SK-N-SH (cell line): ENCODE measurements at regions not wholly inside any gene's neighbourhood (a gene's known extent, or its start where the extent isn't known, plus 50 kb on each side); places are given as distances from the start of the nearest gene placed in this dataset.

ENCODE experiments used
- CTCF ChIA-PET: fragments of 300-600, 350-600 bp; formaldehyde crosslinking; extraction: SDS; loops from one replicate; lab custom pipeline; 2021; lab: Yijun Ruan, JAX
- POLR2A ChIA-PET: fragments of 350-600 bp; sonication (Branson Sonifier 250); formaldehyde crosslinking; extraction: SDS; loops from one replicate; lab custom pipeline; 2020; ENCODE audit warnings: antibody characterized with exemption, inconsistent platforms; lab: Yijun Ruan, JAX
- DNase-seq: peaks from one replicate; pipeline ENCODE4 v3.0.0; 2012
- H2AFZ ChIP-seq: fragments of 200-600 bp; sonication (generic); 2 replicates; pipeline ENCODE4 v1.8.1; 2016; ENCODE audit warnings: antibody characterized with exemption, mild to moderate bottlenecking, low read depth
- H3F3A ChIP-seq: fragments of 200-600 bp; sonication (generic); replicated peaks from 2 replicates; pipeline ENCODE3; 2016; ENCODE audit warnings: antibody characterized with exemption, mild to moderate bottlenecking; ENCODE audit not compliant: insufficient read depth
- H3K27ac ChIP-seq, 2 experiments: fragments of 200-500 bp in 1 of 2; fragments of 200-600 bp in 1 of 2; sonication (Bioruptor generic) in 1 of 2; sonication (generic), shearing (Covaris generic) in 1 of 2; 2 replicates each; pipeline versions ENCODE4 v1.5.1 to v1.6.1; 2014 to 2016; ENCODE audit warnings: low read depth in 2 of 2, inconsistent platforms in 1 of 2, low read length in 1 of 2, mild to moderate bottlenecking in 1 of 2, mixed read lengths in 1 of 2
- H3K27me3 ChIP-seq: fragments of 200-600 bp; sonication (generic), shearing (Covaris generic); 2 replicates; pipeline ENCODE4 v1.6.1; 2016; ENCODE audit warnings: mixed run types; ENCODE audit not compliant: insufficient read depth
- H3K36me3 ChIP-seq, 2 experiments: fragments of 200-500 bp in 1 of 2; fragments of 200-600 bp in 1 of 2; sonication (Bioruptor generic) in 1 of 2; sonication (generic) in 1 of 2; replicated peaks in 1 of 2; 2 replicates each; pipeline versions ENCODE3 to v1.5.1; 2014 to 2016; ENCODE audit warnings: low read length in 1 of 2, mild to moderate bottlenecking in 1 of 2; ENCODE audit not compliant: insufficient read depth in 2 of 2, control insufficient read depth in 1 of 2
- H3K4me1 ChIP-seq, 2 experiments: fragments of 200-500 bp in 1 of 2; fragments of 200-600 bp in 1 of 2; sonication (Bioruptor generic) in 1 of 2; sonication (generic), shearing (Covaris generic) in 1 of 2; 2 replicates each; pipeline versions ENCODE4 v1.5.1 to v1.6.1; 2014 to 2016; ENCODE audit warnings: low read depth in 1 of 2, low read length in 1 of 2, mixed run types in 1 of 2; ENCODE audit not compliant: insufficient read depth in 2 of 2, control insufficient read depth in 1 of 2
- H3K4me2 ChIP-seq: fragments of 200-600 bp; sonication (generic), shearing (Covaris generic); 2 replicates; pipeline ENCODE4 v1.6.1; 2017; ENCODE audit warnings: mixed run types
- H3K4me3 ChIP-seq, 2 experiments: fragments of 200-500 bp in 1 of 2; fragments of 200-600 bp in 1 of 2; sonication (Bioruptor generic) in 1 of 2; sonication (generic), shearing (Covaris generic) in 1 of 2; 2 replicates each; pipeline versions ENCODE4 v1.5.1 to v1.8.1; 2014 to 2016; ENCODE audit warnings: low read depth in 2 of 2, inconsistent platforms in 1 of 2, low read length in 1 of 2, mild to moderate bottlenecking in 1 of 2, mixed read lengths in 1 of 2, moderate library complexity in 1 of 2
- H3K79me2 ChIP-seq: fragments of 200-600 bp; sonication (generic); 2 replicates; pipeline ENCODE4 v1.8.1; 2017; ENCODE audit warnings: mild to moderate bottlenecking; ENCODE audit not compliant: insufficient read depth
- H3K9ac ChIP-seq: fragments of 200-600 bp; sonication (generic); 2 replicates; pipeline ENCODE4 v1.6.1; 2017; ENCODE audit warnings: mixed run types
- H3K9me2 ChIP-seq: fragments of 200-600 bp; sonication (generic); 2 replicates; pipeline ENCODE4 v1.6.1; 2017; ENCODE audit warnings: mixed run types
- H3K9me3 ChIP-seq: fragments of 200-600 bp; sonication (generic); 2 replicates; pipeline ENCODE4 v1.6.1; 2017; ENCODE audit warnings: mixed run types, mild to moderate bottlenecking, moderate library complexity
- H4K20me1 ChIP-seq: fragments of 200-600 bp; sonication (generic); 2 replicates; pipeline ENCODE4 v1.6.1; 2017; ENCODE audit warnings: mild to moderate bottlenecking, mixed run types; ENCODE audit not compliant: insufficient read depth
- CHD2 ChIP-seq: fragments of 150-350 bp; IDR thresholded peaks from 2 replicates; pipeline ENCODE4 v1.6.1; 2018; ENCODE audit warnings: low read length; ENCODE audit not compliant: partially characterized antibody
- CTCF ChIP-seq: fragments of 200-600 bp; sonication (generic); IDR thresholded peaks from 2 replicates; pipeline ENCODE4 v1.6.1; 2017; ENCODE audit warnings: antibody characterized with exemption, mild to moderate bottlenecking, moderate library complexity
- ELF1 ChIP-seq: IDR thresholded peaks from 2 replicates; pipeline ENCODE4 v1.4.0; 2012
- EP300 ChIP-seq, 2 experiments: IDR thresholded peaks; 2 replicates each; pipeline versions ENCODE4 v1.4.0 to v1.6.1; 2012; ENCODE audit warnings: borderline replicate concordance in 1 of 2, low read depth in 1 of 2, low read length in 1 of 2
- EZH2phosphoT487 ChIP-seq: fragments of 200-600 bp; sonication (generic); IDR thresholded peaks from 2 replicates; pipeline ENCODE4 v1.6.1; 2017; ENCODE audit warnings: low read depth, mixed run types, mild to moderate bottlenecking, antibody characterized with exemption, moderate library complexity, borderline replicate concordance
- FOSL2 ChIP-seq: IDR thresholded peaks from 2 replicates; pipeline ENCODE4 v1.4.0; 2012; ENCODE audit warnings: low read depth, mild to moderate bottlenecking, moderate library complexity, borderline replicate concordance
- FOXJ3 ChIP-seq: sonication (generic); formaldehyde crosslinking; IDR thresholded peaks from 2 replicates; pipeline ENCODE4 v1.5.1; 2020; ENCODE audit warnings: mild to moderate bottlenecking, missing genetic modification reagents
- FOXM1 ChIP-seq: IDR thresholded peaks from 2 replicates; pipeline ENCODE4 v1.4.0; 2012; ENCODE audit warnings: low read depth, mild to moderate bottlenecking
- GABPA ChIP-seq: IDR thresholded peaks from 2 replicates; pipeline ENCODE4 v1.4.0; 2012; ENCODE audit warnings: low read depth, mild to moderate bottlenecking
- MAX ChIP-seq: IDR thresholded peaks from 2 replicates; pipeline ENCODE4 v1.4.0; 2012; ENCODE audit warnings: low read depth
- MEF2A ChIP-seq: IDR thresholded peaks from 2 replicates; pipeline ENCODE4 v1.4.0; 2012; ENCODE audit warnings: low read depth, borderline replicate concordance
- NFIC ChIP-seq: IDR thresholded peaks from 2 replicates; pipeline ENCODE4 v1.4.0; 2012; ENCODE audit warnings: borderline replicate concordance
- NRF1 ChIP-seq: IDR thresholded peaks from 2 replicates; pipeline ENCODE4 v1.6.1; 2012; ENCODE audit warnings: low read depth, mild to moderate bottlenecking, low read length
- POLR2AphosphoS5 ChIP-seq: IDR thresholded peaks from 2 replicates; pipeline ENCODE4 v1.6.1; 2012; ENCODE audit warnings: low read depth, low read length
- RAD21 ChIP-seq: IDR thresholded peaks from 2 replicates; pipeline ENCODE4 v1.6.1; 2012; ENCODE audit warnings: mild to moderate bottlenecking, low read length
- RCOR1 ChIP-seq: fragments of 150-350 bp; IDR thresholded peaks from 2 replicates; pipeline ENCODE4 v1.6.1; 2017; ENCODE audit warnings: antibody characterized with exemption, low read length
- RFX5 ChIP-seq: IDR thresholded peaks from 2 replicates; pipeline ENCODE4 v1.6.1; 2012; ENCODE audit warnings: mild to moderate bottlenecking, improper control_type of control experiment, low read length
- RXRA ChIP-seq: IDR thresholded peaks from 2 replicates; pipeline ENCODE4 v1.4.0; 2012; ENCODE audit warnings: low read depth, mild to moderate bottlenecking, borderline replicate concordance
- SIN3A ChIP-seq: IDR thresholded peaks from 2 replicates; pipeline ENCODE4 v1.6.1; 2012; ENCODE audit warnings: low read depth, mild to moderate bottlenecking, low read length, moderate library complexity, borderline replicate concordance
- SMC3 ChIP-seq: IDR thresholded peaks from 2 replicates; pipeline ENCODE4 v1.6.1; 2012; ENCODE audit warnings: low read depth, low read length, improper control_type of control experiment
- TCF12 ChIP-seq: IDR thresholded peaks from 2 replicates; pipeline ENCODE4 v1.4.0; 2012
- WGBS: methylation state at CpG from one replicate; pipeline ENCODE4 v1.1.6; 2017; ENCODE audit warnings: low lambda C conversion rate; 5-methylcytosine and 5-hydroxymethylcytosine counted together

GRCh38 chr12:91406920-91407341 lies 224.3 kb upstream of the DCN start:
- Histone ChIP-seq H3K36me3 (no peaks in the 10 kb centered on the region), H3K9me2 (no peaks in the 10 kb centered on the region), H3F3A (no peaks in the 10 kb centered on the region), H3K27ac (no peak overlapping the region; a peak in 1 of 4 replicates), H3K4me3 (no peak overlapping the region), H3K4me1 (no peaks in the 10 kb centered on the region), H4K20me1 (no peaks in the 10 kb centered on the region), H3K9ac (no peak overlapping the region), H3K27me3 (no peaks in the 10 kb centered on the region), H2AFZ (no peak overlapping the region), H3K9me3 (no peaks in the 10 kb centered on the region), H3K79me2 (no peaks in the 10 kb centered on the region), H3K4me2 (no peak overlapping the region)
- CTCF ChIA-PET: no interaction called here
- 25% methylated on average over 1 of the region's 1 CpG for WGBS
- DNase-seq: no peak
- POLR2A ChIA-PET: no interaction called here
- TF ChIP-seq POLR2AphosphoS5 (no peak), EP300 (IDR thresholded peaks at IDR 0.05; ENCODE audit: borderline replicate concordance in 1 of 2, low read depth in 1 of 2, low read length in 1 of 2) (no peak), NRF1 (no peak), EZH2phosphoT487 (no peak), FOXM1 (no peak), TCF12 (no peak), NFIC (no peak), RXRA (no peak), RCOR1 (no peak), SIN3A (no peak), FOXJ3 (no peak), MEF2A (no peak), CTCF (no peak), GABPA (no peak), RAD21 (no peak), FOSL2 (no peak), MAX (no peak), CHD2 (no peak)

- 55% methylated on average over 4 of the region's 4 CpGs for WGBS
- CTCF ChIA-PET: interaction anchor here (2.2 kb wide), 1 partner anchor 22 kb away, joined by 13 read pairs; no protein-coding TSS in a partner anchor
- Histone ChIP-seq H3K9me2 (no peaks in the 10 kb centered on the region), H3K36me3 (no peaks in the 10 kb centered on the region), H3K27me3 (no peaks in the 10 kb centered on the region), H3F3A (no peaks in the 10 kb centered on the region), H3K9ac (no peak overlapping the region), H4K20me1 (no peaks in the 10 kb centered on the region), H3K4me2 (no peak overlapping the region), H3K4me3 (no peak overlapping the region), H3K79me2 (no peaks in the 10 kb centered on the region), H2AFZ (no peak overlapping the region), H3K27ac (no peak overlapping the region), H3K9me3 (no peaks in the 10 kb centered on the region), H3K4me1 (no peaks in the 10 kb centered on the region; a peak in 1 of 4 replicates)
- POLR2A ChIA-PET: no interaction called here
- DNase-seq: no peak
- no peak for TF ChIP-seq RFX5
- TF ChIP-seq ELF1: no peak
- TF ChIP-seq RCOR1: no peak
- no peak for TF ChIP-seq SMC3
- no peak for TF ChIP-seq MAX
Measured at GRCh38 chr12:91404441-91404840, 221.8 kb upstream of the DCN start.
